DMS79 (cell line): ENCODE measurements at regions not wholly inside any gene's neighbourhood (a gene's known extent, or its start where the extent isn't known, plus 50 kb on each side); places are given as distances from the start of the nearest gene placed in this dataset.

ENCODE experiments used
- DNase-seq: peaks from one replicate; lab custom pipeline; 2025; lab: John Stamatoyannopoulos, UW

GRCh38 chr21:41689289-41689583 is 77.6 kb downstream of the RIPK4 start:
- no peak for DNase-seq

- DNase-seq: no peak
Observed at GRCh38 chr21:41687633-41688032, 79.2 kb downstream of the RIPK4 start.

DNA sequence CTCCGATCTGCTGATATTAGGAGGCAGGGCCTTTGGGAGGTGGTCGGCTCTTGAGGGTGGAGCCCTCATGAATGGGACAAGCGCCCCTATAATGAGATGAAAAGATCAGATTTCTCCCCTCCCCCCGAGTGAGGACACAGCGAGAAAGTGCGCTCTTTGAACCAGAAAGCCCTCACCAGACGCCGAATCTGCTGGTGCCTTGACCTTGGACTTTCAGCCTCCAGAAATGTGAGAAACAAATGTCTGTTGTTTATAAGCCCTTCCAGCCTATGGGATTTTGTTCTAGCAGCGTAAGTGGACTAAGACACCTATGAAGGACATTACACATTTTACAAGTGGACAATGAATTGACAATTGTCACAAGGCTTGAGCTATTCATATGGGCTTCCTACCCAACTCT is 80.2 kb downstream of the RIPK4 start:
- no peak for DNase-seq

DNA sequence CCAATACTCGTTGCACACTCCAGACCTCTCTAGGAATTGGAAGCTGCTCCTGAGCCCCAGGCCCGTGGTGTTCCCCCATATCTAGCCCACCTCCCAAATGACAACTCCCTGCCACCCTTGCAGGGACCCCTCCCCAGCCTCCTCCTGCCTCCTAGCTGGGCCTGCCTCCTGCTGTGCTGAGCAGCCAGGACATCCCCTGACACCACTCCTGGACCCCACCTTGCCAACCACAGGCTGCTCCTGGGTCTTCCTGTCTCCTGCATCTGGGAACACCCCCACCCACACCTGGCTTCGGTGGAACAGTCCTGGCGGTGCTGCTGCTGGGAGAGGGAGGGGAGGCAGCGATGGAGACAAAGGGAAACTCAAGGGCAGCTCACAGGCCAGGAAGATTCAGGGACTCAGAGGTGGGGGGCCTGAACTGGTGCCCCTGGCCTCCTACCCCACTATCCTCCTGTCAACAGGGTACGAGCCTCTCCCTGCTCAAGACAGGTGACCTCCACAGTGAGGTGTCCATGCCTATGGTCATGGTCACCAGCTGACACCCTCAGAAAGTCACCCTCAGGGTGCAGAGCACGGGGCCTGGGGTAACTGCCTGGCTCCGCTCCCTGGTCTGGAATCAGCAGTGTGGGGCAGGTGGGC is 81.2 kb downstream of the RIPK4 start:
- DNase-seq: no peak

DNA sequence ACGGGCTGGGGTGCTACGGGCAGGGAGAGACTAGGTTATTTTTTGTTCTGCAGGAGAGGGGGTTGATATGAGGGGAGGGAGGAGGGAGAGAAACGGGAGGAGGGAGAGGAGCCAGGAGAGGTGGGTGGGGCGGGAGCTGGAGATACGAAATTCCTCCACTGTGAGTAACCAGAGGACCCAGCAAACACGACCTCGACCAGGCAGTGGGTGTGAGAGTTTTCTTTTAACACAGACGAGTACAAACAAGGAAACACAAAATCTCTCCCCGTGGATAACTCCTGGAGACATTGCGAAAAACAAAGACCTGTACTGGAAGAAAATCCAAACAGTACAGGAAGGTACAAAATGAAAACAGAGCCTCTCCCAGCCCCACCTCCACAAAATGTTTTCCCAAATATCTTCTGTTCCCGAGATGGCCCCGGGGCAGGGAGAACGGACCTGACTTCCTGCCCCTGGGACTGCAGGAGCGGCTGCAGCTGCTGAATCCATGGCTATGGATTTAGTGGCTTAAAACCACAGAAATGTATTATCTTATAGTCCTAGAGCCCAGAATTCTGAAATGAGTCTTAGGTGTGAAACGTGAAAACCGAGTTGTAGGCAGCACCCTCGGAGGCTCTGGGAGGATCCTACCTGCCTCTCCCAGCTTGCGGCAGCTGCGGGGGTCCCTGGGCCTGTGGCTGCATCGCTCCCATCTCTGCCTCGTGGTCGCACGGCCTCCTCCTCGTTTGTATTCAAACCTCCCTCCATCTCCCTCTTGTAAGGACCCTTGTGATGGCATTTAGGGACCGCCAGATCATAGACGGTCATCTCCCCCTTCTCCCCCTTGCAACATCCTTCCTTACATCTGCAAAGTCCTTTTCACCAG is 82.2 kb downstream of the RIPK4 start:
- no peak for DNase-seq

- DNase-seq: no peak
Observed at GRCh38 chr21:41683815-41684214, 83.0 kb downstream of the RIPK4 start.

DNA sequence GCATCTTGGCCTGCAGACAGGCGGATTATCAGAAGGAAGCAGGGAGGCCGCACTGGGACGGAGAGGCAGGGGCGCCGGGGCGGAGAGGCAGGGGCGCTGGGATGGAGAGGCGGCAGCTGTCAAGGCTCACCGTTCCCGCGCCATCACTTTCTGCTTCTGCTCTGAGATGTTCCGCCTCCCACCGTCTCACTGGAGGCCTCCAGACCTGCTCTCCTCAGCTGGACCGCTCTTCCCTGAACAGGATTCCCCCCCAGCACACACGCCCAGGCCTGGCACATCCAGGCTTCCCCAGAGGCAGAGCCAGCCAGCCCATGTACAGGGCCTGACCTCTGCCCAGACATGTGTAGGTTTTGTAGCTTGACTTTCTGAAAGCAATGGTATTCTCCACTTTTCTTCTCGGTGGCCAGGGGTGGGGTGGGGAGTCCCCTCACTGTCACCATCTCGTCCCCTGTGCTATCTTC is 84.1 kb downstream of the RIPK4 start:
- DNase-seq: no peak

GRCh38 chr21:41681939-41682718 is 84.7 kb downstream of the RIPK4 start:
- no peak for DNase-seq

DNA sequence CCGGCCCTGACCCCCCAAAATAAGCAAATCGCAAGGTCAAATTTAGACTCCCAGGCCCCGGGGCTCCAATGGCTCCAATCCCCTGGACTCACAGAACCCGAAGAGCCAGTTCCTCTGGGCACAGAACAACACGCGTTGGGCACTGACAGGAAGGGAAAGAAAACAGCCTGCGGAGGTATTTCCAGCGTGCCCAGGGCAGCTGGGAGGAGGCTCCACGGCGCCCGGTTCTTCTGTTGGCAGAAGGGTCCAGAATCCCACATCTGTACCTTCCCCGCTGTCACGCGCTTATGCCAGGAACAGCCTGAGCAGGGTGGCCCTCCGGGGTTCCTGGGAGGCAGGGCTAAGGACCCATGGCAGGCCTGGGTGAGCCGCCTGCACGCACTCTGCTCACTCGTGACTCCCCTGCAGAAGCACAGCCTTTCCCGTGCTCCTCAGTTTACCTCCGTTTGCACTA is 85.5 kb downstream of the RIPK4 start:
- no peak for DNase-seq

DNA sequence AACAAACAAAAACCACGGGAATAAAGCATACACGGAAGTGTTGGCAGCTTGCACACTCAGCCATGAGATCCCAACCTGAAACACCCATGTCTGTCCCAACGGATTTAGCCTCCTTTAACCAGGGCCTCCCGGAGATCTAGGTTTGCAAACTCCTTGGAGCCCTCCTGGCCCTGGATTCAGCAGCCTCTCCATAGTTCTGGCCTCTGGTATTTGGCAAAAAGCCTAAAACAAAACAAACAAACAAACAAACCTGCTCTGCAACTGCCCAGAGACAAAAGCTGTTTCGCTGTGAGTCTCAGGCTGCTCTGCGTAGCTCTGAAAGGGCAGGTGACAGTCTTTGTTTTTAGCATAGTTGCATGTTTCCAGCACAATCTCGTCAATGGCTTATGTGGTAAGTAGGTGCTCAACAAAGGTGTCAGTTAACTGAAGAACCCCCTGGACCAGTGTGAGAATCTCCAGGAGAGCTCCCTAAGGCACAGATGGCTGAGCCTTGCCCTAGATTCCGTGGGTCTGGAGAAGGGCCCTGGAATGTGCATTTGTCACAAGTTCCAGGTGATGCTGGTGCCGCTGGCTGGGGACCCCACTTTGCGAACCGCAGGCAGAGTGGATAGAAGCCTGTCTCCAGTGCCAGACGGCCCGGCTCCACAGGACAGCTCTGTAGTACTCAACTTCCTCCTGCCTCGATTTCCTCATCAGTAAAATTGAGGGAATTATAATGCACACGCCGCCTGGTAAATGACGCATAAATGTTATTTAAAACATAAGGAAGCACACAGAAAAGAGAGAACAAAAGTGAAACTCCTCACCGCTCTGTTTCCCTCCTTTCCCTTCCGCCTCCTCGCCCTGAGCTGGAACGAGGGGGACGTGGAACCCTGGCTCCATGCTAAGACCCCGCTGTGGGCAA is 86.2 kb downstream of the RIPK4 start:
- peak; percentile 57 for DNase-seq

- DNase-seq: peak; percentile 45
Observed at GRCh38 chr21:41678924-41679318, 87.9 kb downstream of the RIPK4 start.

- peak; percentile 61 for DNase-seq
Observed at GRCh38 chr21:41678016-41678923, 88.6 kb downstream of the RIPK4 start.

DNA sequence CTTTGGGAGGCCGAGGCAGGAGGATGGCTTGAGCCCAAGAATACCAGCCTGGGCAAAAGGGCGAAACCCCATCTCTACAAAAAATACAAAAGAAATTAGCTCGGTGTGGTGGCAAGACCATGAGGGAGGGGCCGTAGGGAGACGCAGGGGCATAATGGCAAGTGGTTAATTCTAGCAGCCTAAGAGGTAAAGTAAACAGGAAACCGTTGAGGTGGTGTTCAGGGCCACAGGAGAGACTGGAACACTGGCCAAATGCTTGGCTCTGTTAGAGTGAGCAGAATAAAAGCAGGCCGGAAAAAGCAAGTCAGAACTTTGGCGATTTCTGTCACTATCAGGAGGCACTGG is 89.2 kb downstream of the RIPK4 start:
- no peak for DNase-seq

DNA sequence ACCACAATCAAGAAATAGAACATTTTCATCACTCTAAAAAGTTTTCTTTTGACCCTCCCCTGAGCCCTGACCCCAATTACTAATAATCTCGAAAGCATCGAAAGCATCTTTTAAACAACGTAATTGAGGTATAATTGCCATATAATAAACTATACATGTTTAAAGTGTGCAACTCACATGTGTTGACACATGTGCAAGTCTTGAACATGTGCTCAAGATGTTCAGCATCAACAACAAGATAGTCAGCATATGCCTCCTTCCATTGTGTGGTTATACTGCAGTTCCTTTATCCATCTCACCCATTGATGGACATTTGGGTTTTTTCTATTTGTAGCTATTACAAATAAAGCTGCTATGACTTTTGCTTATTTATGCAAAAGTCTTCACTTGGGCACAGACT is 90.7 kb downstream of the RIPK4 start:
- DNase-seq: no peak

DNA sequence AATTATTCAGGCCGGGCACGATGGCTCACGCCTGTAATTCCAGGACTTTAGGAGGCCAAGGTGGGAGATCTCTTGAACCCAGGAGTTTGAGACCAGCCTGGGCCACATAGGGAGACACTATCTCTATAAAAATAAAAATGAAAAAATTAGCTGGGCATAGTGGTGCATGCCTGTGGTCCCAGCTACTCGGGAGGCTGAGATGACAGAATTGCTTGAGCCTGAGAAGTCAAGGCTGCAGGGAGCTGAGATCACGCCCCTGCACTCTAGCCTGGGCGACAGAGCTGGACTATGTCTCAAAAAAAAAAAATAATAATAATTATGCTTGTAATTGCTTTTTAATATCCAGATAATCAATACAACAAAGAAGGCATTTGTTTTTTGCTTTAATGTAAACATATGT is 91.3 kb downstream of the RIPK4 start:
- no peak for DNase-seq

DNA sequence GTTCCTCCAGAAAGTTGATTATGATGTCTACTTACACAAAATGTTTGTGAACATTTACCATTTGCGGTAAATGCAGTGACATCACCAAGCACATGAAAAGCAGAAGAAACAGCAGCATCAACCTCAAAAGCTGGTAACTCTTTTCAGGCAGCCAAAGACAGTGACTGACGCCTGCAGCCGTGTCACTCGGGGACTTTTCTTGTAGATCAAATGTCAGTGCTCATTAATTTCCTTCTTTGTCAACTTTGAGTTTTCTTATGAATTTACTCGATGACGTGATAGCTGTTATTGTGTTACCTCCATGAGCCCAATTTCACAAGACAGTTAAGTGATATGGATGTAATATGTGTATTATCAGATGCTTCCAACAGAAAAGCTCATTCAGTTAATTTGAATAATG is 92.5 kb downstream of the RIPK4 start:
- no peak for DNase-seq

- DNase-seq: no peak
Observed at GRCh38 chr21:41673596-41674335, 93.1 kb downstream of the RIPK4 start.

- no peak for DNase-seq
Observed at GRCh38 chr21:41673071-41673470, 93.8 kb downstream of the RIPK4 start.

- no peak for DNase-seq
Observed at GRCh38 chr21:41672543-41672915, 94.3 kb downstream of the RIPK4 start.

- no peak for DNase-seq
Observed at GRCh38 chr21:41671859-41672542, 94.9 kb downstream of the RIPK4 start.
